ENCODE measurements at regions not wholly inside any gene's neighbourhood (a gene's known extent, or its start where the extent isn't known, plus 50 kb on each side); places are given as distances from the start of the nearest gene placed in this dataset.

- TF ChIP-seq ZNF16 (tag by site-specific recombination; IDR thresholded peaks at IDR 0.05; ENCODE audit: low read depth) (no peak), ZFHX2 (tag by site-specific recombination; conservative IDR thresholded peaks at IDR 0.05) (no peak), EGR2 (tag by site-specific recombination; IDR thresholded peaks at IDR 0.05; ENCODE audit: low read depth) (no peak), ZNF423 (tag by site-specific recombination; IDR thresholded peaks at IDR 0.05) (no peak), ZNF792 (tag by site-specific recombination; IDR thresholded peaks at IDR 0.05) (no peak), ZNF843 (tag by site-specific recombination; IDR thresholded peaks at IDR 0.05) (no peak), ZNF302 (tag by site-specific recombination; IDR thresholded peaks at IDR 0.05; ENCODE audit: low read depth) (no peak), ZNF777 (tag by site-specific recombination; IDR thresholded peaks at IDR 0.05; ENCODE audit: borderline replicate concordance) (no peak), ZBTB1 (tag by site-specific recombination; IDR thresholded peaks at IDR 0.05) (no peak), ZNF146 (tag by site-specific recombination; IDR thresholded peaks at IDR 0.05) (no peak)
Measured at GRCh38 chr10:28891058-28891713, 213.9 kb downstream of the BAMBI start (continued).

GRCh38 chr10:28892818-28893547 is 215.7 kb downstream of the BAMBI start:
- ChIA-PET CTCF (no interaction called here), POLR2A (no interaction called here)
- no peak overlapping the region for H3K27ac ChIP-seq (ENCODE audit: extremely low read depth, low read depth, low read length)
- no peaks in the 10 kb centered on the region for H3K36me3 ChIP-seq (ENCODE audit: control insufficient read depth in 2 of 2, insufficient read depth in 1 of 2, low read length in 2 of 2)
- no peaks in the 10 kb centered on the region for H3K9me3 ChIP-seq (ENCODE audit: control insufficient read depth, insufficient read depth, low read depth, low read length)
- H3K4me1 ChIP-seq (ENCODE audit: control insufficient read depth, insufficient read depth, low read length) = peaks cover 6% of the 10 kb centered on the region
- TF ChIP-seq ZNF169 (tag by site-specific recombination; IDR thresholded peaks at IDR 0.05) (no peak), ZFHX2 (tag by site-specific recombination; conservative IDR thresholded peaks at IDR 0.05) (no peak), ZNF341 (tag by site-specific recombination; IDR thresholded peaks at IDR 0.05; ENCODE audit: low read depth) (no peak), ZNF416 (tag by site-specific recombination; IDR thresholded peaks at IDR 0.05) (no peak), ZEB2 (tag by site-specific recombination; IDR thresholded peaks at IDR 0.05) (peak; percentile 33; the same call in 1 of the 2 replicates), ZNF549 (tag by site-specific recombination; IDR thresholded peaks at IDR 0.05) (no peak), ZSCAN30 (tag by site-specific recombination; IDR thresholded peaks at IDR 0.05) (no peak), ZNF544 (tag by site-specific recombination; IDR thresholded peaks at IDR 0.05) (no peak), MYNN (tag by site-specific recombination; IDR thresholded peaks at IDR 0.05; ENCODE audit: borderline replicate concordance) (no peak), PRDM4 (tag by site-specific recombination; IDR thresholded peaks at IDR 0.05) (no peak), ZNF513 (tag by site-specific recombination; IDR thresholded peaks at IDR 0.05) (peak; percentile 61; the same call in 1 of the 2 replicates), ZNF621 (tag by site-specific recombination; IDR thresholded peaks at IDR 0.05) (no peak), ZNF311 (tag by site-specific recombination; IDR thresholded peaks at IDR 0.05; ENCODE audit: borderline replicate concordance) (no peak), PRDM6 (tag by site-specific recombination; IDR thresholded peaks at IDR 0.05) (no peak)
- no peak overlapping the region for H3K4me3 ChIP-seq (ENCODE audit: low read depth, low read length)
